ENCODE measurements at regions not wholly inside any gene's neighbourhood (a gene's known extent, or its start where the extent isn't known, plus 50 kb on each side); places are given as distances from the start of the nearest gene placed in this dataset.

GRCh38 chr11:20248121-20248772, 88.0 kb upstream of the DBX1 start:
- TF ChIP-seq, protein P1, sequence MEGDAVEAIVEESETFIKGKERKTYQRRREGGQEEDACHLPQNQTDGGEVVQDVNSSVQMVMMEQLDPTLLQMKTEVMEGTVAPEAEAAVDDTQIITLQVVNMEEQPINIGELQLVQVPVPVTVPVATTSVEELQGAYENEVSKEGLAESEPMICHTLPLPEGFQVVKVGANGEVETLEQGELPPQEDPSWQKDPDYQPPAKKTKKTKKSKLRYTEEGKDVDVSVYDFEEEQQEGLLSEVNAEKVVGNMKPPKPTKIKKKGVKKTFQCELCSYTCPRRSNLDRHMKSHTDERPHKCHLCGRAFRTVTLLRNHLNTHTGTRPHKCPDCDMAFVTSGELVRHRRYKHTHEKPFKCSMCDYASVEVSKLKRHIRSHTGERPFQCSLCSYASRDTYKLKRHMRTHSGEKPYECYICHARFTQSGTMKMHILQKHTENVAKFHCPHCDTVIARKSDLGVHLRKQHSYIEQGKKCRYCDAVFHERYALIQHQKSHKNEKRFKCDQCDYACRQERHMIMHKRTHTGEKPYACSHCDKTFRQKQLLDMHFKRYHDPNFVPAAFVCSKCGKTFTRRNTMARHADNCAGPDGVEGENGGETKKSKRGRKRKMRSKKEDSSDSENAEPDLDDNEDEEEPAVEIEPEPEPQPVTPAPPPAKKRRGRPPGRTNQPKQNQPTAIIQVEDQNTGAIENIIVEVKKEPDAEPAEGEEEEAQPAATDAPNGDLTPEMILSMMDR (conservative IDR thresholded peaks at IDR 0.05; ENCODE audit: low read length), result no peak
- no peak for TF ChIP-seq EZH2phosphoT487 (IDR thresholded peaks at IDR 0.05; ENCODE audit: borderline replicate concordance, low read depth, low read length)

Measured in OCI-LY7 (cell line).